A673 (cell line): ENCODE measurements at regions not wholly inside any gene's neighbourhood (a gene's known extent, or its start where the extent isn't known, plus 50 kb on each side); places are given as distances from the start of the nearest gene placed in this dataset.

Experiments
- BruUV-seq: library from RNA; stranded (reverse); fragments of 400-500 nt; replicated peaks from 2 replicates; lab custom pipeline; 2021; lab: Mats Ljungman, UMichigan
- CTCF ChIA-PET: fragments of 300-600 bp; sonication (Branson Sonifier 250); formaldehyde crosslinking; loops from one replicate; lab custom pipeline; 2022; ENCODE audit warnings: antibody characterized with exemption; lab: Charles Lee
- POLR2A ChIA-PET: fragments of 300-600 bp; sonication (Branson Sonifier 250); formaldehyde crosslinking; loops from one replicate; lab custom pipeline; 2022; ENCODE audit warnings: antibody characterized with exemption; ENCODE audit not compliant: low non-redundant PET; lab: Charles Lee
- DNase-seq: peaks from one replicate; pipeline ENCODE4 v3.0.0-alpha.2; 2015; ENCODE audit warnings: low spot score
- H3K27ac ChIP-seq: fragments of 200-600 bp; sonication (generic); 2 replicates; pipeline ENCODE4 v1.5.1; 2016; ENCODE audit warnings: mixed run types, low read depth, mild to moderate bottlenecking, mixed read lengths, antibody characterized with exemption, low read length; ENCODE audit not compliant: poor library complexity, severe bottlenecking
- H3K27me3 ChIP-seq: fragments of 200-600 bp; sonication (generic); replicated peaks from 2 replicates; pipeline ENCODE4 v1.6.1; 2017; ENCODE audit warnings: mixed run types, low read depth, mild to moderate bottlenecking, mixed read lengths, antibody characterized with exemption, low read length; ENCODE audit not compliant: insufficient read depth, poor library complexity
- H3K36me3 ChIP-seq: fragments of 200-600 bp; sonication (generic); 2 replicates; pipeline ENCODE4 v1.6.1; 2016; ENCODE audit warnings: mixed run types, mild to moderate bottlenecking, mixed read lengths, antibody characterized with exemption, low read length; ENCODE audit not compliant: insufficient read depth, poor library complexity, severe bottlenecking
- H3K4me1 ChIP-seq: fragments of 200-600 bp; sonication (generic); 2 replicates; pipeline ENCODE4 v1.6.1; 2017; ENCODE audit warnings: mixed run types, mild to moderate bottlenecking, mixed read lengths, antibody characterized with exemption, low read length; ENCODE audit not compliant: insufficient read depth, poor library complexity, severe bottlenecking
- H3K4me3 ChIP-seq: fragments of 200-600 bp; sonication (generic); 2 replicates; pipeline ENCODE4 v1.5.1; 2016; ENCODE audit warnings: low read depth, mixed run types, mild to moderate bottlenecking, mixed read lengths, low read length; ENCODE audit not compliant: poor library complexity, severe bottlenecking
- H3K9me3 ChIP-seq: fragments of 200-600 bp; sonication (generic); 2 replicates; pipeline ENCODE4 v1.6.1; 2016; ENCODE audit warnings: mixed run types, low read depth, mild to moderate bottlenecking, mixed read lengths, antibody characterized with exemption, low read length; ENCODE audit not compliant: poor library complexity, severe bottlenecking
- EZH2 ChIP-seq: fragments of 200-600 bp; sonication (generic); IDR thresholded peaks from 2 replicates; pipeline ENCODE4 v1.6.1; 2017; ENCODE audit warnings: borderline replicate concordance, low read depth, mild to moderate bottlenecking, mixed read lengths, antibody characterized with exemption, low read length; ENCODE audit not compliant: poor library complexity, severe bottlenecking
- intact Hi-C: fragments of 100-400 bp; cut with micrococcal nuclease; formaldehyde crosslinking; loops from one replicate; pipeline ENCODE4 v1.10.0; 2022; ENCODE audit not compliant: unreplicated experiment
- TF ChIP-seq, protein P1 (sequence below): fragments of 300-800, 200-600 bp; sonication (generic); conservative IDR thresholded peaks from 2 replicates; pipeline ENCODE4 v1.5.1; 2017; ENCODE audit warnings: low read depth, mild to moderate bottlenecking, antibody characterized with exemption, low read length, moderate library complexity, mixed read lengths

DNA sequence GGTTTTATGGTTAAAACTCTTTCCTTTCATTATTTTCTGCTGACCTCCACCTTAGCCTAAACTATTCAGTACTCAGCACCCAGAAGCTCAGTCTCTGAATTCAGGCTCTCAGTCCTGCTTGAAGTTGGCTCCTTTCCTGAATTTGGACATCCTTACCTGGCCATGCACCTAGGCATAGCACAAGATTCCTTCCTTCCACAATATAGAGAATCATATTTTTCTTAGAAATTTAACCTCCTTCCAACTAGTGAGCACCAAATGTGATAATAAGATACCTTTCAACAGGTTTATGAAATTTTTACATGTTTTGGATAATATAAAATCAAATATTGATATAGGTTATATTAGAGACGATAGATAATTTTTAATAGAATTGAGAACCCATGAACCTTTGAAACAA lies 905.6 kb upstream of the GHITM start:
- Histone ChIP-seq H3K36me3 (no peaks in the 10 kb centered on the region), H3K4me1 (no peaks in the 10 kb centered on the region), H3K9me3 (no peaks in the 10 kb centered on the region), H3K27ac (no peak overlapping the region), H3K27me3 (no peaks in the 10 kb centered on the region), H3K4me3 (no peak overlapping the region)
- no peak for TF ChIP-seq EZH2
- TF ChIP-seq, protein P1, sequence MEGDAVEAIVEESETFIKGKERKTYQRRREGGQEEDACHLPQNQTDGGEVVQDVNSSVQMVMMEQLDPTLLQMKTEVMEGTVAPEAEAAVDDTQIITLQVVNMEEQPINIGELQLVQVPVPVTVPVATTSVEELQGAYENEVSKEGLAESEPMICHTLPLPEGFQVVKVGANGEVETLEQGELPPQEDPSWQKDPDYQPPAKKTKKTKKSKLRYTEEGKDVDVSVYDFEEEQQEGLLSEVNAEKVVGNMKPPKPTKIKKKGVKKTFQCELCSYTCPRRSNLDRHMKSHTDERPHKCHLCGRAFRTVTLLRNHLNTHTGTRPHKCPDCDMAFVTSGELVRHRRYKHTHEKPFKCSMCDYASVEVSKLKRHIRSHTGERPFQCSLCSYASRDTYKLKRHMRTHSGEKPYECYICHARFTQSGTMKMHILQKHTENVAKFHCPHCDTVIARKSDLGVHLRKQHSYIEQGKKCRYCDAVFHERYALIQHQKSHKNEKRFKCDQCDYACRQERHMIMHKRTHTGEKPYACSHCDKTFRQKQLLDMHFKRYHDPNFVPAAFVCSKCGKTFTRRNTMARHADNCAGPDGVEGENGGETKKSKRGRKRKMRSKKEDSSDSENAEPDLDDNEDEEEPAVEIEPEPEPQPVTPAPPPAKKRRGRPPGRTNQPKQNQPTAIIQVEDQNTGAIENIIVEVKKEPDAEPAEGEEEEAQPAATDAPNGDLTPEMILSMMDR: no peak
- no TSS peak for BruUV-seq
- no peak for DNase-seq
- POLR2A ChIA-PET: no interaction called here
- CTCF ChIA-PET: no interaction called here
- intact Hi-C loops: no loop called here

DNA sequence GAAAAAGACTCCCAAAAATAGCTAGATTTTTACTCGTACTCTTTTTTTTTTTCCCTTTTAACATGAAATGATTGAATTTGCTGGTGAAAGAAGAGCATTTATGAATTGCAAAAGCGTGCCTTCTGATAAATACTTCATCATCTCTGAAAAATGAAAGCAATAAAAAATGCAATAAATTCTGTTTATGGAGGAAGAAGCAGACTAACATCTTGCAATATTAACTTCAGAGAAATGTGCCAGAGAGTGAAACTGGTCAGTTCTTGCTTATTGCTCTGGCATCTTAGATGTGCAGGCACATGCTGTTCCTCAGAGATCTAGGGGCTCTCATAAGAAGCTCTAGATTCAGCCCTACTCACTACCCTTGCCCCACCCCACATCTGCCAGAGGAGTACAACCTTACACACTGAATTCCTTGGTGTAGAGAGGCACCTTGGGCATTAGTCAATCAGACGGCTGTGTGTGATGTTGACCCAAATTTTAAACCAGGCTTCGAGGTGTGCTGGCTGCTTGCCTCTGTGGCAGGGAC lies 891.1 kb upstream of the GHITM start:
- Histone ChIP-seq H3K4me3 (no peak overlapping the region), H3K27me3 (no peaks in the 10 kb centered on the region), H3K36me3 (no peaks in the 10 kb centered on the region), H3K27ac (no peak overlapping the region), H3K9me3 (peaks cover 18% of the 10 kb centered on the region), H3K4me1 (no peaks in the 10 kb centered on the region)
- BruUV-seq: no TSS peak
- ChIA-PET CTCF (no interaction called here), POLR2A (no interaction called here)
- TF ChIP-seq, protein P1: no peak
- TF ChIP-seq EZH2: no peak
- DNase-seq: no peak
- intact Hi-C loops: no loop called here

DNA sequence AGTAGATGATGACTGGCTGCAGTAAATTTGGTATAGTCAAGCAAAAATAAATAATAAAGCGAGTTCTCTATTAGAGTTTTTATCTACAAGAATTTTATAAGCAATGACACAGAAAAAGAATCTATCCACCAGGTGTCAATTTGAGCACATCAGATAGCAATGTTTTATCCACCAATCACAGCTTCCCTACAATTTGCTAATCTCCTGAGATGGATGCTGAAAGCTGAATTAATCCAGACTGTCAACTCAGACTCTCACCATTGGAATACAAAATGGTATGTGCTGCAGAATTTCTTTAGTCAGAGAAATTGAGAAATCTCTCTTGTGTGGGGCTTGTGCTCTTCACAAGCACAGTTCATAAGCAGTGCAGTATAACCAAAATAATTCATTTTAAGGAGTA lies 888.9 kb upstream of the GHITM start:
- Histone ChIP-seq H3K27ac (no peak overlapping the region), H3K4me3 (no peak overlapping the region), H3K9me3 (peaks cover 23% of the 10 kb centered on the region), H3K27me3 (no peaks in the 10 kb centered on the region), H3K4me1 (no peaks in the 10 kb centered on the region), H3K36me3 (no peaks in the 10 kb centered on the region)
- no TSS peak for BruUV-seq
- TF ChIP-seq, protein P1: no peak
- POLR2A ChIA-PET: no interaction called here
- CTCF ChIA-PET: no interaction called here
- intact Hi-C loops: no loop called here
- DNase-seq: no peak
